ENCODE measurements at regions not wholly inside any gene's neighbourhood (a gene's known extent, or its start where the extent isn't known, plus 50 kb on each side); places are given as distances from the start of the nearest gene placed in this dataset.

DNA sequence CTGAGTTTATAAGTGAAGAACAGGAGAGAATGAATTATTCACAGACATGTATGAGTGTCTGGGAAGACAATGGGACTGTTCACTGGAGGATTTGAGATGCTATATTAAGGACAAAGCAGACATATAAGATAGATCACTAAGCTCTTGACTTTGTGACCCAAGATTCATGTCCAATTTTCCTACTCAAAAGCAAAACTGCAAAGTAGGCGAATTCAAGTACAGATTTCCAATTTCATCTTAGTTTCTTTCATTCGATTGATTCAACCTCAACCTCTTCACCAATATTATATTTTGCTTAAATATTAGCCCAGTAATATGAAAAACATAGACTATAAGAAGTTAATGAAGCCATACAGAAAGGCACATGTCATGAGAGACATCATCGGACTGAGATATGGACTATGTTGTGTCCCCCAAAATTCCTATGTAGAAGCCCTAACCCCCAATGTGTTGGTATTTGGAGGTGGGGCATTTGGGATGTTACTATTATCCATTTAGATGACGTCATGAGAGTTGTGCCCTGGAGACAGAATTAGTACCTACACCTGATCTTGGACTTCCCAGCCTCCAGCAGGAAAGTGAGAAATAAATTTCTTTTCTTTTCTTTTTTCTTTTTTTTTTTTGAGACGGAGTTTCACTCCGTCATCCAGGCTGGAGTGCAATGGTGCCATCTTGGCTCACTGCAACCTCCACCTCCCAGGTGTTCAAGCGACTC is 353.7 kb upstream of the AKR1E2 start:
- H3K9me2 ChIP-seq (replicated peaks; ENCODE audit: insufficient read depth, low read length) = no peaks in the 10 kb centered on the region
- no peaks in the 10 kb centered on the region for H3K79me2 ChIP-seq (ENCODE audit: insufficient read depth, low read length)
- H3K4me3 ChIP-seq (ENCODE audit: insufficient read depth, low read length, poor library complexity, severe bottlenecking) = no peak overlapping the region
- no peak overlapping the region for H3K4me2 ChIP-seq (ENCODE audit: low read depth, low read length, poor library complexity, severe bottlenecking)
- H4K20me1 ChIP-seq (ENCODE audit: low read depth, low read length) = no peaks in the 10 kb centered on the region
- H3K27ac ChIP-seq (ENCODE audit: low read depth, low read length) = no peak overlapping the region
- no peak overlapping the region for H2AFZ ChIP-seq (ENCODE audit: low read depth, low read length, severe bottlenecking)
- H3F3A ChIP-seq (ENCODE audit: insufficient read depth) = no peaks in the 10 kb centered on the region
- no peaks in the 10 kb centered on the region for H3K9me3 ChIP-seq (ENCODE audit: insufficient read depth, low read length)
- no peaks in the 10 kb centered on the region; the same call in 1 of the 2 replicates for H3K36me3 ChIP-seq (ENCODE audit: low read length)
- H3K27me3 ChIP-seq (ENCODE audit: low read length) = no peaks in the 10 kb centered on the region
- TF ChIP-seq EZH2phosphoT487 (conservative IDR thresholded peaks at IDR 0.05; ENCODE audit: low read length) = no peak
- TF ChIP-seq, protein P1, sequence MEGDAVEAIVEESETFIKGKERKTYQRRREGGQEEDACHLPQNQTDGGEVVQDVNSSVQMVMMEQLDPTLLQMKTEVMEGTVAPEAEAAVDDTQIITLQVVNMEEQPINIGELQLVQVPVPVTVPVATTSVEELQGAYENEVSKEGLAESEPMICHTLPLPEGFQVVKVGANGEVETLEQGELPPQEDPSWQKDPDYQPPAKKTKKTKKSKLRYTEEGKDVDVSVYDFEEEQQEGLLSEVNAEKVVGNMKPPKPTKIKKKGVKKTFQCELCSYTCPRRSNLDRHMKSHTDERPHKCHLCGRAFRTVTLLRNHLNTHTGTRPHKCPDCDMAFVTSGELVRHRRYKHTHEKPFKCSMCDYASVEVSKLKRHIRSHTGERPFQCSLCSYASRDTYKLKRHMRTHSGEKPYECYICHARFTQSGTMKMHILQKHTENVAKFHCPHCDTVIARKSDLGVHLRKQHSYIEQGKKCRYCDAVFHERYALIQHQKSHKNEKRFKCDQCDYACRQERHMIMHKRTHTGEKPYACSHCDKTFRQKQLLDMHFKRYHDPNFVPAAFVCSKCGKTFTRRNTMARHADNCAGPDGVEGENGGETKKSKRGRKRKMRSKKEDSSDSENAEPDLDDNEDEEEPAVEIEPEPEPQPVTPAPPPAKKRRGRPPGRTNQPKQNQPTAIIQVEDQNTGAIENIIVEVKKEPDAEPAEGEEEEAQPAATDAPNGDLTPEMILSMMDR (IDR thresholded peaks at IDR 0.05; ENCODE audit: insufficient read depth, low read length, poor library complexity, severe bottlenecking) = no peak
- no peak overlapping the region for H3K9ac ChIP-seq (ENCODE audit: low read length)

DNA sequence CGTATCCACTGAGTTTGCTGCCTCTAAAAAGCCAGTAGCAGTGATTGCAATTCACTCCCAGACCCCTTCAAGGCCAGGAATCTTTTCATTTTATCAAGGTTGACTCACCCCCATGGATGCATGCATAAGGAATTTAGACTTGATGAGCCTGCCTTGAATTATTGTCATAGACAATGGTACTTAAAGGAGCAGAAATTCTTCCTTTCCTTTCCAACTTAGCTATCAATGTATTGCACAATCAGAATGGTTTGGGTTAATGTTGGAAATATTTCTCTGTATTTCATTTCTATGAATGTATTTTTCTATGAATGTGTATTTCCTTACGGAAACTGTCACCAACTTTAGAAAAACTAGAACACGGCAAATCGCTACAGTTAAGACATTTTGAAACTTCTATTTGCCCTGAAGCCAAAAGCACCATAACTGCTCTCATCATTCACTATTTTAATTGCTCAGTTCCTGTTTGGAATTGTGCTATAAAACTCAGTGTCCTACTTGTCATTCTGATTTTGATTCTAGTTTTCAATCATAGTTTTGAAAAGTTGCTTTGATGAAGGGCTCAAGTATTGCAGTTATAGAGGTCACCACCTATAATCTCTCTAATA is 355.7 kb upstream of the AKR1E2 start:
- H3K36me3 ChIP-seq (ENCODE audit: low read length) = no peaks in the 10 kb centered on the region
- no peaks in the 10 kb centered on the region for H3K79me2 ChIP-seq (ENCODE audit: insufficient read depth, low read length)
- H3K4me2 ChIP-seq (ENCODE audit: low read depth, low read length, poor library complexity, severe bottlenecking) = no peak overlapping the region
- no peaks in the 10 kb centered on the region for H3K9me3 ChIP-seq (ENCODE audit: insufficient read depth, low read length)
- H2AFZ ChIP-seq (ENCODE audit: low read depth, low read length, severe bottlenecking) = no peak overlapping the region
- H3K27me3 ChIP-seq (ENCODE audit: low read length) = no peaks in the 10 kb centered on the region
- H3K4me3 ChIP-seq (ENCODE audit: insufficient read depth, low read length, poor library complexity, severe bottlenecking) = no peak overlapping the region
- no peak for TF ChIP-seq EZH2phosphoT487 (conservative IDR thresholded peaks at IDR 0.05; ENCODE audit: low read length)
- TF ChIP-seq, protein P1 (IDR thresholded peaks at IDR 0.05; ENCODE audit: insufficient read depth, low read length, poor library complexity, severe bottlenecking) = no peak
- H4K20me1 ChIP-seq (ENCODE audit: low read depth, low read length) = no peaks in the 10 kb centered on the region
- no peaks in the 10 kb centered on the region for H3K9me2 ChIP-seq (replicated peaks; ENCODE audit: insufficient read depth, low read length)
- H3F3A ChIP-seq (ENCODE audit: insufficient read depth) = no peaks in the 10 kb centered on the region
- no peak overlapping the region for H3K9ac ChIP-seq (ENCODE audit: low read length)
- H3K27ac ChIP-seq (ENCODE audit: low read depth, low read length) = no peak overlapping the region

DNA sequence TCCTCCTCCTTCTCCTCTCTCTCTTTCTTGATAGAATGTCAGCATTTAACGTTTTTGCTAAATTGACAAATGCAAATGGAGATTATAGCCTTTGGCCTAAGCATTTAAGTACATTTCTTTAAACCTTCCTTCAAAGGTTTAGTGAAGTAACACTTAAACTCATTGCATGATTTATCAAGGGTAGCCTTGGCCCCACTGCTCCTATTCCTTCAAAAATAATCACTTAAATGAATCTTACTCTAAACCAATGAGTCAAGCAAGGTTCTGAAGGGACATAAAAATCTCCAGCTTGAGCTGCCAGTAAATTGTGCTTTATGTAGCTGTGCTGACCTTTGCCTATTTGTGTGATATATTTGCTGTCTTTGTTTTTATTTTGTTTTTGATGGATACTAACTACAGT is 358.5 kb upstream of the AKR1E2 start:
- H3K27me3 ChIP-seq (ENCODE audit: low read length) = no peaks in the 10 kb centered on the region
- H3K27ac ChIP-seq (ENCODE audit: low read depth, low read length) = no peak overlapping the region
- TF ChIP-seq EZH2phosphoT487 (conservative IDR thresholded peaks at IDR 0.05; ENCODE audit: low read length) = no peak
- TF ChIP-seq, protein P1 (IDR thresholded peaks at IDR 0.05; ENCODE audit: insufficient read depth, low read length, poor library complexity, severe bottlenecking) = no peak
- no peak overlapping the region for H3K4me2 ChIP-seq (ENCODE audit: low read depth, low read length, poor library complexity, severe bottlenecking)
- no peak overlapping the region for H2AFZ ChIP-seq (ENCODE audit: low read depth, low read length, severe bottlenecking)
- no peaks in the 10 kb centered on the region for H3K9me3 ChIP-seq (ENCODE audit: insufficient read depth, low read length)
- H3K79me2 ChIP-seq (ENCODE audit: insufficient read depth, low read length) = no peaks in the 10 kb centered on the region
- H3K9ac ChIP-seq (ENCODE audit: low read length) = no peak overlapping the region
- H3K4me3 ChIP-seq (ENCODE audit: insufficient read depth, low read length, poor library complexity, severe bottlenecking) = no peak overlapping the region
- H3F3A ChIP-seq (ENCODE audit: insufficient read depth) = no peaks in the 10 kb centered on the region
- H3K36me3 ChIP-seq (ENCODE audit: low read length) = no peaks in the 10 kb centered on the region
- H4K20me1 ChIP-seq (ENCODE audit: low read depth, low read length) = no peaks in the 10 kb centered on the region
- no peaks in the 10 kb centered on the region for H3K9me2 ChIP-seq (replicated peaks; ENCODE audit: insufficient read depth, low read length)
